ENCODE measurements at regions not wholly inside any gene's neighbourhood (a gene's known extent, or its start where the extent isn't known, plus 50 kb on each side); places are given as distances from the start of the nearest gene placed in this dataset.

DNA sequence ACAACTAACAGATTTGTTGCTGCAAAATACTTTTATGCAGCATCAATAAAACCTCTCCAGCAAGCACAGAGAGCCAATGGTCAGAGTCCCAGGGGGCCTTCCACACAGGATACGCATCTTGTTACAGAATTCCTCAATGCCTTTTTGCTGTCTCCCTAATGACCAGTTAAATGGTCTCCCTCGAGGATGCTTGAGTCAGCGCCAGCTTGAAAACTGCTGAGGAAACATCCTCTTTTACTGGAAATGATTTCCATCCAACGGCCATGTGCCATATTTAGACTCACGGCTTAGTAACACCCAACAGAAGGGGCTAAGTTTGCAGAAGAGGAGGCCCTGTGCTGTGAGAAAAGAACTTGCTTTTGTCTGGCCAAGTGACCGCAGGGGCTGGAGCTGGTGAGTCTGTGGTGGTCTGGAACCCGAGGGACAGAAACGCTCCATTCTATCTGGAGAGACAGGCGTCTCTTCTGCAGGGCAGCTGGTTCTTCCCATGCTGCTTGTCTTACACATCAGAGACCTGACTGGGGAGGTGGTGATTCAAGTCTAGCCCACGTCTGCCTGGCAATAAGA, 496.4 kb downstream of the SETD4 start:
- no peak for TF ChIP-seq RFX5 (IDR thresholded peaks at IDR 0.05; ENCODE audit: low read depth, low read length)
- no peak for TF ChIP-seq MXD4 (CRISPR knock-in tag; IDR thresholded peaks at IDR 0.05)
- TF ChIP-seq ERF (CRISPR knock-in tag; IDR thresholded peaks at IDR 0.05): no peak
- no peak for TF ChIP-seq ZNF30 (CRISPR knock-in tag; IDR thresholded peaks at IDR 0.05)

Data from HepG2 (cell line).